ENCODE measurements at regions not wholly inside any gene's neighbourhood (a gene's known extent, or its start where the extent isn't known, plus 50 kb on each side); places are given as distances from the start of the nearest gene placed in this dataset.

GRCh38 chrX:5306654-5307121 is 922.0 kb downstream of the NLGN4X start:
- Histone ChIP-seq H3K27ac (ENCODE audit: low read length) (no peak overlapping the region), H3K4me2 (ENCODE audit: low read length) (no peak overlapping the region), H3K27me3 (ENCODE audit: low read length) (no peaks in the 10 kb centered on the region), H4K20me1 (ENCODE audit: low read length) (no peaks in the 10 kb centered on the region), H2AFZ (ENCODE audit: low read length) (no peak overlapping the region), H3K79me2 (ENCODE audit: low read length) (no peaks in the 10 kb centered on the region), H3F3A (ENCODE audit: low read length, unreplicated experiment) (no peaks in the 10 kb centered on the region), H3K9ac (ENCODE audit: low read length) (no peak overlapping the region), H3K9me2 (replicated peaks; ENCODE audit: low read length) (no peaks in the 10 kb centered on the region), H3K36me3 (ENCODE audit: low read depth, low read length) (no peaks in the 10 kb centered on the region), H3K4me3 (ENCODE audit: low read length) (no peak overlapping the region), H3K9me3 (ENCODE audit: low read length) (no peaks in the 10 kb centered on the region), H3K4me1 (ENCODE audit: insufficient read depth, low read length) (no peaks in the 10 kb centered on the region)
- TF ChIP-seq EZH2phosphoT487 (IDR thresholded peaks at IDR 0.05; ENCODE audit: borderline replicate concordance, low read length) = no peak
- no peak for TF ChIP-seq CTCF (conservative IDR thresholded peaks at IDR 0.05; ENCODE audit: low read depth, low read length)
- no peak for TF ChIP-seq EZH2 (IDR thresholded peaks at IDR 0.05; ENCODE audit: low read length, unreplicated experiment)
- ATAC-seq = no peak
- CTCF ChIA-PET = no interaction called here
- DNase-seq = no peak
- POLR2A ChIA-PET (ENCODE audit: unreplicated experiment) = no interaction called here
- intact Hi-C loops (cut with micrococcal nuclease) = no loop called here
- BruUV-seq (replicated peaks) = no TSS peak

GRCh38 chrX:5305452-5305851 is 923.2 kb downstream of the NLGN4X start:
- Histone ChIP-seq H3K36me3 (ENCODE audit: low read depth, low read length) (no peaks in the 10 kb centered on the region), H3K9ac (ENCODE audit: low read length) (no peak overlapping the region), H3K9me2 (replicated peaks; ENCODE audit: low read length) (no peaks in the 10 kb centered on the region), H3K27me3 (ENCODE audit: low read length) (no peaks in the 10 kb centered on the region), H2AFZ (ENCODE audit: low read length) (no peak overlapping the region), H3K4me1 (ENCODE audit: insufficient read depth, low read length) (no peaks in the 10 kb centered on the region), H3F3A (ENCODE audit: low read length, unreplicated experiment) (no peaks in the 10 kb centered on the region), H3K9me3 (ENCODE audit: low read length) (no peaks in the 10 kb centered on the region), H4K20me1 (ENCODE audit: low read length) (no peaks in the 10 kb centered on the region), H3K27ac (ENCODE audit: low read length) (no peak overlapping the region), H3K79me2 (ENCODE audit: low read length) (no peaks in the 10 kb centered on the region), H3K4me2 (ENCODE audit: low read length) (no peak overlapping the region), H3K4me3 (ENCODE audit: low read length) (no peak overlapping the region)
- intact Hi-C loops (cut with micrococcal nuclease) = no loop called here
- ChIA-PET CTCF (no interaction called here), POLR2A (ENCODE audit: unreplicated experiment) (no interaction called here)
- ATAC-seq (no peak), DNase-seq (no peak)
- no TSS peak for BruUV-seq (replicated peaks)
- no peak for TF ChIP-seq CTCF (conservative IDR thresholded peaks at IDR 0.05; ENCODE audit: low read depth, low read length)

- POLR2A ChIA-PET (ENCODE audit: unreplicated experiment) = no interaction called here
- H4K20me1 ChIP-seq (ENCODE audit: low read length) = no peaks in the 10 kb centered on the region
- DNase-seq (no peak), ATAC-seq (no peak)
- BruUV-seq (replicated peaks) = no TSS peak
- TF ChIP-seq EZH2 (IDR thresholded peaks at IDR 0.05; ENCODE audit: low read length, unreplicated experiment) (no peak), CTCF (conservative IDR thresholded peaks at IDR 0.05; ENCODE audit: low read depth, low read length) (no peak), EZH2phosphoT487 (IDR thresholded peaks at IDR 0.05; ENCODE audit: borderline replicate concordance, low read length) (no peak)
- H3K79me2 ChIP-seq (ENCODE audit: low read length) = no peaks in the 10 kb centered on the region
- CTCF ChIA-PET = no interaction called here
- intact Hi-C loops (cut with micrococcal nuclease) = no loop called here
- no peak overlapping the region for H3K9ac ChIP-seq (ENCODE audit: low read length)
- H3K9me2 ChIP-seq (replicated peaks; ENCODE audit: low read length) = no peaks in the 10 kb centered on the region
- H3K27me3 ChIP-seq (ENCODE audit: low read length) = no peaks in the 10 kb centered on the region
- H3K4me2 ChIP-seq (ENCODE audit: low read length) = no peak overlapping the region
- H3F3A ChIP-seq (ENCODE audit: low read length, unreplicated experiment) = no peaks in the 10 kb centered on the region
- H2AFZ ChIP-seq (ENCODE audit: low read length) = no peak overlapping the region
- H3K9me3 ChIP-seq (ENCODE audit: low read length) = no peaks in the 10 kb centered on the region
- H3K4me3 ChIP-seq (ENCODE audit: low read length) = no peak overlapping the region
- H3K4me1 ChIP-seq (ENCODE audit: insufficient read depth, low read length) = no peaks in the 10 kb centered on the region
- H3K27ac ChIP-seq (ENCODE audit: low read length) = no peak overlapping the region
- no peaks in the 10 kb centered on the region for H3K36me3 ChIP-seq (ENCODE audit: low read depth, low read length)
Measured at GRCh38 chrX:5295004-5295403, 933.7 kb downstream of the NLGN4X start.
